NT2/D1 (cell line): ENCODE measurements at regions not wholly inside any gene's neighbourhood (a gene's known extent, or its start where the extent isn't known, plus 50 kb on each side); places are given as distances from the start of the nearest gene placed in this dataset.

Experiments
- SUZ12 ChIP-seq: IDR thresholded peaks from 2 replicates; pipeline ENCODE4 v1.6.1; 2011; ENCODE audit not compliant: insufficient read length, insufficient read depth; ENCODE audit errors: extremely low read depth
- YY1 ChIP-seq: IDR thresholded peaks from 2 replicates; pipeline ENCODE4 v1.6.1; 2011; ENCODE audit not compliant: insufficient read length, insufficient read depth
- ZNF274 ChIP-seq: IDR thresholded peaks from 2 replicates; pipeline ENCODE4 v1.6.1; 2011; ENCODE audit warnings: mild to moderate bottlenecking, low read depth, low read length

GRCh38 chr11:91859666-91860065 lies 365.0 kb upstream of the FAT3 start:
- no peak for TF ChIP-seq ZNF274
- no peak for TF ChIP-seq SUZ12
- TF ChIP-seq YY1, result no peak
